Kidney glomerular epithelial cell (primary cell): ENCODE measurements at regions not wholly inside any gene's neighbourhood (a gene's known extent, or its start where the extent isn't known, plus 50 kb on each side); places are given as distances from the start of the nearest gene placed in this dataset.
"Not testable (repeated sequence)": the region's sequence is repeated elsewhere in the genome, so short reads cannot be mapped to it uniquely, and the experiment has no call there.

Experiments used
- DNase-seq: peaks from one replicate; lab custom pipeline; 2025; lab: John Stamatoyannopoulos, UW

DNA sequence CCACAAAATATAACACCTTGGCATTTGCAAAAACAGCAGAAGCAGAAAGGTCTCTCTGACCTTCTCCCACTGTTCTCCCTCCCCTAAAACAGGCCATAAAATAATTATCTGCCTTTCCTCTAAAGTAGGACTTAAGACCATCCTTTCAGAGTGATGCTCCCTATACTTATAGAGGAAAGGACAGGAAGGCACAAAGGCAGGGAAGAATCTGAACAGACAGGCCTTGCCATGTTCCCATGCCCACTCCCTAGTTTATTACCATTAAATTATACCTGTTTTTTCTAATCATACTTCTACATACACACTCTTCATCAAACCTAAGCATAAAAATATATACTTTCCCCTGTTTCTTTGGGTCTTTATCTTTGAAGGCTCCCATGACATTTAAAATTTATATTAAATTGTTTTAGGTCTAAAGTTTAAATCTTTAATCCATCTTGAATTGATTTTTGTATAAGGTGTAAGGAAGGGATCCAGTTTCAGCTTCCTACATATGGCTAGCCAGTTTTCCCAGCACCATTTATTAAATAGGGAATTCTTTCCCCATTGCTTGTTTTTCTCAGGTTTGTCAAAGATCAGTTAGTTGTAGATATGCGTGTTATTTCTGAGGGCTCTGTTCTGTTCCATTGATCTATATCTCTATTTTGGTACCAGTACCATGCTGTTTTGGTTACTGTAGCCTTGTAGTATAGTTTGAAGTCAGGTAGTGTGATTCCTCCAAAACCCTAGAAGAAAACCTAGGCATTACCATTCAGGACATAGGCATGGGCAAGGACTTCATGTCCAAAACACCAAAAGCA, 755.8 kb upstream of the ADGRB3 start:
- DNase-seq, result not testable (repeated sequence)

- DNase-seq, result not testable (repeated sequence)
Observed at GRCh38 chr6:67878216-67878615, 756.9 kb upstream of the ADGRB3 start.

DNA sequence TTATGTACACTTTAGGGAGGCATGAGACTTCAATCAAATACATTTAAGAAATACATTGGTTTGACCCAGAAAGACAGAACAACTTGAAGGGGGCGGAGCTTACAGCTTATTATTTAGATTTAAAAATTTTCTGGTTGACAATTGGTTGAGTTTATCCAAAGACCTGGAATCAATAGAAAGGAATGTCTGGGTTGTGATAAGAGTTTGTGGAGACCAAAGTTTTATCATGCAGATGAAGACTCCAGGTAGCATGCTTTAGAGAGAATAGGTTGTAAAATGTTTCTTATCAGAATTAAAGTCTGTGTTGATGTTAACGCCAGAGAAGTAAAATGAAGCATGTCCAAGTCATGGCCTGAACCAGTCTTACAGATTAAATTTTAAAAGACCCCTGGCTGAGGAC, 757.8 kb upstream of the ADGRB3 start:
- DNase-seq, result no peak

DNA sequence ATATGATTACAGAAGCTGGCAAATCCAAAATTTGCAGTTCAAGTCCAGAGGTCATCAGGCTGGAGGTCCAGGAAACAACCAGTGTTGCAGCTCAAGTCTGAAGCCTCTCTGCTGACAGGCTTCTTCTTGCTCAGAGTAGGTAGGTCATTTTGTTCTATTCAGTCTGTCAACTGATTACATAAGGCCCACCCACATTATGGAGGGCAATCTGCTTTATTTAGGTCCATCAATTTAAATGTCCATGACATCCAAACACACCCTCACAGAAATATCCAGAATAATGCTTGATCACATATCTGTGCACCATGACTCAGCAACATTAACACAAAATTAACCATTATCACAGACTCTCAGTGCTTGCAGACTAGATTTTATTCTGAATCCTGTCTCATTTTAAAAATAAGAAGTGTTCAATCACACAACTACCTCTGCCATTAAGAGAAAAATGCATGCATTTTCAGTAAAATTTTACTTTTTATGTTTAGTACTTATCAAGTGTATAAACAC, 759.2 kb upstream of the ADGRB3 start:
- DNase-seq, result no peak

- DNase-seq, result no peak
Observed at GRCh38 chr6:67870321-67870720, 764.8 kb upstream of the ADGRB3 start.

GRCh38 chr6:67863346-67863745, 771.7 kb upstream of the ADGRB3 start:
- DNase-seq, result no peak

DNA sequence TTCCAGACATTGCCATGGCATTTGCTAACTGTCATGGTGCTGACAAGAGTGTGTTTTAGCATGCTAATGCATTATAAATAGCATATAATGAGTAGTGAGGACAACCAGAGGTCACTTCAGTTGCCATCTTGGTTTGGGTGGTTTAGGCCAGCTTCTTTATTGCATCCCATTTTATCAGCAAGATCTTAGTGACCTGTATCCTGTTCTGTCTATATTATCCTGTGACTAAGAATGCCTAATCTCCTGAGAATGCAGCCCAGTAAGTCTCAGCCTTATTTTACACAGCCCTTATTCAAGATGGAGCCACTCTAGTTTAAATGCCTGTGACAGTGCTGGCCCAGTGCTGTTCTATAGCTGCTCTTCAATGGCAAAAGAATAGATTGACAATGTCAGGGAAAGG, 781.0 kb upstream of the ADGRB3 start:
- DNase-seq, result no peak

DNA sequence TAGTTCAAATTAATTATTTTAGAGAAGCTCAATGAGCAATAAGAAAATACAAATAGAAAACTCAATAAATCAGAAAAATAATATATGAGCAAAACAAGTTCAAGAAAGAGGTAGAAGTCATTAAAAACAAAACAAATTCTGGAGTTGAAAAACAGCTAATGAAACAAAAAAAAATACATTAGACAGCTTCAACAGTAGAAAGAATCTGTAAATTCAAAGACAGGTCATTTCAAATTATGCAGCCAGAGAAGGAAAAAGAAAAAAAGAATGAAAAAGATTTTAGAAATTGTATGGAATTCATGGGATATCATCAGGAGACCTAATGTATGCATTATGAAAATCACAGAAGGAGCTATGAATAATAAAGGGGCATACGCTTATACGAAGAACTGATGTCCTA, 795.3 kb upstream of the ADGRB3 start:
- DNase-seq, result no peak

DNA sequence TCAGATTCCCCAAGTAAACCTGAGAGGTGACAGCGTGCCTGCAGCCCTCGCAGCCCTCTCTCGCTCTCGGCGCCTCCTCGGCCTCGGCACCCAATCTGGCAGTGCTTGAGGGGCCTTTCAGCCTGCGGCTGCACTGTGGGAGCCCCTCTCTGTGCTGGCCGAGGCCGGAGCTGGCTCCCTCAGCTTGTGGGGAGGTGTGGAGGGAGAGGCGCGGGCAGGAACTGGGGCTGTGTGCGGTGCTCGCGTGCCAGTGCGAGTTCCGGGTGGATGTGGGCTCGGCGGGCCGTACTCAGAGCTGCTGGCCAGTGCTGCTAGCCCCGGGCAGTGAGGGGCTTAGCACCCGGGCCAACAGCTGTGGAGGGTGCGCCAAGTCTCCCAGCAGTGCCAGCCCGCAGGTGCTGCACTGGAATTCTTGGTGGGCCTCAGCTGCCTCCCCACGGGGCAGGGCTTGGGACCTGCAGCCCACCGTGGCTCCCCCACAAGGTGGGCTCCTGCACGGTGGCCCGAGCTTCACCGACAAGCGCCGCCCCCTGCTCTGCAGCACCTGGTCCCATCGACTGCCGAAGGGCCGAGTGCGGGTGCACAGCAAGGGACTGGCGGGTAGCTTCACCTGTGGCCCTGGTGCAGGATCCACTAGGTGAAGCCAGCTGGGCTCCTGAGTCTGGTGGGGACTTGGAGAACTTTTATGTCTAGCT, 809.7 kb upstream of the ADGRB3 start:
- no peak for DNase-seq

GRCh38 chr6:67818322-67818721, 816.8 kb upstream of the ADGRB3 start:
- no peak for DNase-seq

DNA sequence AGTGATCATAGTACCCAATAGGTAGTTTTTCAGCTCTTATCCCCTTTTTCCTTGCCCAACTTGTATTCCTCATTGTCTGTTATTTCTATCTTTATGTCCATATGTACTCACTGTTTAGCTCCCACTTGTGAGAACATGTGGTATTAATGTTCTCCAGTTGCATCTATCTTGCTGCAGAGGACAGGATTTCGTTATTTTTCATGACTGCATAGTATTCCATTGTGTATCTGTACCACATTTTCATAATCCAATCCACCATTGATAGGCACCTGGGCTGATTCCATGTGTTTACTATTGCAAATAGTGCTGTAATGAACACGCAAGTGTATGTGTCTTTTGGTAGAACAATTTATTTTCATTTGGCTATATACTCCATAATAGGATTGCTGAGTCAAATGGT, 819.5 kb upstream of the ADGRB3 start:
- DNase-seq, result no peak

DNA sequence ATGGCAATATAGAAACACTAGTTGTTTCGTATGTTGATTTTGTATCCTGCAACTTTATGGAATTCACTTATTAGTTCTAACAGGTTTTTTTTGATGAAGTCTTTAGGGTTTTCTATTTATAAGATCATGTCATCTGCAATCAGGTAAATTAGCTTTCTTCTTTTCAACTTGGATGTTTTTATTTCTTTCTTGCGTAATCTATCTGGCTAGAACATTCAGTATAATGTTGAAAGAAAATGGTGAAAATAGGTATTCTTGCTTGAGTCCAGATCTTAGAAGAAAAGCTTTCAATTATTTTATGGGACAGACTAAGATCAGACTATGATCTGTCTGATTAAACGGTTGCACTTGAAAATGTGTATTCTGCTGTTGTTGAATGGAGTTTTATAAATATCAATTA, 820.8 kb upstream of the ADGRB3 start:
- no peak for DNase-seq

GRCh38 chr6:67812693-67813092, 822.4 kb upstream of the ADGRB3 start:
- DNase-seq, result no peak

GRCh38 chr6:67812125-67812524, 823.0 kb upstream of the ADGRB3 start:
- no peak for DNase-seq

GRCh38 chr6:67811239-67812037, 823.6 kb upstream of the ADGRB3 start:
- no peak for DNase-seq

GRCh38 chr6:67804808-67805207, 830.3 kb upstream of the ADGRB3 start:
- DNase-seq, result not testable (repeated sequence)

- no peak for DNase-seq
Observed at GRCh38 chr6:67802771-67803170, 832.3 kb upstream of the ADGRB3 start.

GRCh38 chr6:67792996-67793395, 842.1 kb upstream of the ADGRB3 start:
- no peak for DNase-seq

GRCh38 chr6:67790569-67790968, 844.5 kb upstream of the ADGRB3 start:
- no peak for DNase-seq

DNA sequence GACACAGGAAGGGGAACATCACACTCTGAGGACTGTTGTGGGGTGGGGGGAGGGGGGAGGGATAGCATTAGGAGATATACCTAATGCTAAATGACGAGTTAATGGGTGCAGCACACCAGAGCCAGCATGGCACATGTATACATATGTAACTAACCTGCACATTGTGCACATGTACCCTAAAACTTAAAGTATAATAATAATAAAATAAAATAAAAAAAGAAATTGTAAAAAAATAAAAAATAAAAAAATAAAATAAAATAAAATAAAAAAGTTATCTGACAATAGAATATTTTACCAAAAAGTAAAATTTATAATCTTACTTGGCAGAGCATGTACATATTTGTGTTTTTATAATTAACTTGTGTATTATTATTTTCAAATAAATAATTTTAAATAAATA, 848.0 kb upstream of the ADGRB3 start:
- DNase-seq, result not testable (repeated sequence)

- DNase-seq, result no peak
Observed at GRCh38 chr6:67779876-67780275, 855.2 kb upstream of the ADGRB3 start.

DNA sequence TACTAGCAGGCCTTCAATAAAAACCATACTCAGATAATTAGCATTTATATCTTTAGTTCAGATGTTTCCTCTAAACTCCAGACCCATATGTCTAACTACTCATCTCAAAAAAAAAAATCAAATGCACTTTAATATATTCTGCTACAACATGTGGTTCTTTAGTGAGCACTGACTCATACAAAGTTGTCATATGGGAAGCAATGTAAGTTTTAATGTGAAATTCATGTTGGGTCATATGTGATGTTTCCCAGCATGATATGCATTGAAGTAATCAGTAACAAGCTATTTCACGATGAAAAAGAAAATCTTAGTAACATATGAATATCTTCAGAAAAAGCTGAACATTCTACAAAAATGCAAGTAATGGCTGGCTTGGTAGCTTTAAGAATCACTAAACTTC, 859.7 kb upstream of the ADGRB3 start:
- DNase-seq, result no peak

DNA sequence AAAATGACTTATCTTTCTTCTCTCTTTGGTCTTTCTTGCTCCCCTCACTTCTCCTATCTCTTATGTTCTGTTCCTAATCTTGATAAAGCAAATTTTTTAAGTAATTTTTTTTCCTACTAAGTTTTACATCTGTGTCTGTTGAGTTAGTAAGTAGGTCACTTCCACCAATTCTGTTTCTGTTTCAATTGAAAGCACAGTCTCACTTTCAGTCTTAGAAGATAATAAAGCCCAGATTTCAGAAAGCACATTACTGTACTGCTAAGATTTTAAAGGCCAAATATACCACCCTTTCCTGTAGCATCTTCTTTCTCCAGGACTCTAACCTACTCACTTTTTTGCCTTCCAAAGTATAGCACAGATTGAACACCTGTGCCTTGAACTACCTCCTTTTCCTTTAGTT, 866.1 kb upstream of the ADGRB3 start:
- DNase-seq, result no peak
